HEK293T (cell line): ENCODE measurements at regions not wholly inside any gene's neighbourhood (a gene's known extent, or its start where the extent isn't known, plus 50 kb on each side); places are given as distances from the start of the nearest gene placed in this dataset.
"Not testable (repeated sequence)": the region's sequence is repeated elsewhere in the genome, so short reads cannot be mapped to it uniquely, and the experiment has no call there.

Experiments
- ARNT ChIP-seq: fragments of 450-650 bp; IDR thresholded peaks from 2 replicates; pipeline ENCODE4 v1.6.1; 2017; ENCODE audit warnings: mild to moderate bottlenecking
- BHLHE40 ChIP-seq: fragments of 450-650 bp; IDR thresholded peaks from 2 replicates; pipeline ENCODE4 v1.6.1; 2016; ENCODE audit warnings: mild to moderate bottlenecking, moderate library complexity, borderline replicate concordance
- ELF4 ChIP-seq: fragments of 450-650 bp; IDR thresholded peaks from 2 replicates; pipeline ENCODE4 v1.6.1; 2017; ENCODE audit warnings: antibody characterized with exemption
- FOXA1 ChIP-seq: fragments of 450-650 bp; IDR thresholded peaks from 2 replicates; pipeline ENCODE4 v1.6.1; 2016; ENCODE audit warnings: mild to moderate bottlenecking
- FOXM1 ChIP-seq: fragments of 450-650 bp; IDR thresholded peaks from 2 replicates; pipeline ENCODE4 v1.6.1; 2017; ENCODE audit warnings: mild to moderate bottlenecking, borderline replicate concordance
- NFRKB ChIP-seq: fragments of 450-650 bp; IDR thresholded peaks from 2 replicates; pipeline ENCODE4 v1.6.1; 2016; ENCODE audit warnings: mild to moderate bottlenecking, moderate library complexity
- SP1 ChIP-seq: fragments of 450-650 bp; IDR thresholded peaks from 2 replicates; pipeline ENCODE4 v1.6.1; 2017
- SUZ12 ChIP-seq: fragments of 450-650 bp; IDR thresholded peaks from 2 replicates; pipeline ENCODE4 v1.6.1; 2016; ENCODE audit warnings: mild to moderate bottlenecking
- TARDBP ChIP-seq: fragments of 450-650 bp; IDR thresholded peaks from 2 replicates; pipeline ENCODE4 v1.6.1; 2016
- ZNF384 ChIP-seq: fragments of 450-650 bp; IDR thresholded peaks from 2 replicates; pipeline ENCODE4 v1.6.1; 2016

GRCh38 chr6:141504318-141504717 is 628.4 kb upstream of the GJE1 start:
- TF ChIP-seq ARNT, FOXM1, TARDBP, SP1, BHLHE40, ZNF384, SUZ12, FOXA1, NFRKB, ELF4: not testable (repeated sequence)
